Midbrain (tissue), 1 donor: ENCODE measurements at regions not wholly inside any gene's neighbourhood (a gene's known extent, or its start where the extent isn't known, plus 50 kb on each side); places are given as distances from the start of the nearest gene placed in this dataset.
"Not testable (repeated sequence)": the region's sequence is repeated elsewhere in the genome, so short reads cannot be mapped to it uniquely, and the experiment has no call there.

Experiments
- DNase-seq: peaks from one replicate; lab custom pipeline; 2025; lab: John Stamatoyannopoulos, UW

GRCh38 chr2:595141-595815, 81.9 kb downstream of the TMEM18 start:
- DNase-seq: no peak

GRCh38 chr2:594297-594949, 82.8 kb downstream of the TMEM18 start:
- no peak for DNase-seq

GRCh38 chr2:593356-594026, 83.7 kb downstream of the TMEM18 start:
- no peak for DNase-seq

GRCh38 chr2:592737-593136, 84.5 kb downstream of the TMEM18 start:
- no peak for DNase-seq

- no peak for DNase-seq
These were observed 86.7 kb downstream of the TMEM18 start for GRCh38 chr2:590214-591175.

- DNase-seq: no peak
These were observed 87.7 kb downstream of the TMEM18 start for GRCh38 chr2:589281-590130.

GRCh38 chr2:588074-588645, 89.0 kb downstream of the TMEM18 start:
- DNase-seq: no peak

- no peak for DNase-seq
These were observed 89.9 kb downstream of the TMEM18 start for GRCh38 chr2:587087-587960.

GRCh38 chr2:586641-587076, 90.5 kb downstream of the TMEM18 start:
- DNase-seq: no peak

GRCh38 chr2:584863-585823, 92.1 kb downstream of the TMEM18 start:
- DNase-seq: no peak

- no peak for DNase-seq
These were observed 93.5 kb downstream of the TMEM18 start for GRCh38 chr2:583666-584065.

GRCh38 chr2:582792-583528, 94.2 kb downstream of the TMEM18 start:
- no peak for DNase-seq

- DNase-seq: not testable (repeated sequence)
These were observed 94.9 kb downstream of the TMEM18 start for GRCh38 chr2:582289-582688.

- no peak for DNase-seq
These were observed 97.2 kb downstream of the TMEM18 start for GRCh38 chr2:579961-580360.

- DNase-seq: no peak
These were observed 97.8 kb downstream of the TMEM18 start for GRCh38 chr2:579351-579886.

- DNase-seq: no peak
These were observed 100.9 kb downstream of the TMEM18 start for GRCh38 chr2:576292-576691.

- DNase-seq: no peak
These were observed 101.4 kb downstream of the TMEM18 start for GRCh38 chr2:575727-576236.
